Stimulated activated CD8-positive, alpha-beta memory T cell treated with anti-CD3 and anti-CD28 coated beads, Interleukin-12 subunit alpha, Interleukin-12 subunit beta, amount 100 ng/mL, for 1 hour (primary cell): ENCODE measurements at regions not wholly inside any gene's neighbourhood (a gene's known extent, or its start where the extent isn't known, plus 50 kb on each side); places are given as distances from the start of the nearest gene placed in this dataset.
"Not testable (repeated sequence)": the region's sequence is repeated elsewhere in the genome, so short reads cannot be mapped to it uniquely, and the experiment has no call there.

ENCODE experiments used
- DNase-seq: peaks from one replicate; pipeline ENCODE4 v3.0.0-alpha.2; 2020; ENCODE audit warnings: low read depth

DNA sequence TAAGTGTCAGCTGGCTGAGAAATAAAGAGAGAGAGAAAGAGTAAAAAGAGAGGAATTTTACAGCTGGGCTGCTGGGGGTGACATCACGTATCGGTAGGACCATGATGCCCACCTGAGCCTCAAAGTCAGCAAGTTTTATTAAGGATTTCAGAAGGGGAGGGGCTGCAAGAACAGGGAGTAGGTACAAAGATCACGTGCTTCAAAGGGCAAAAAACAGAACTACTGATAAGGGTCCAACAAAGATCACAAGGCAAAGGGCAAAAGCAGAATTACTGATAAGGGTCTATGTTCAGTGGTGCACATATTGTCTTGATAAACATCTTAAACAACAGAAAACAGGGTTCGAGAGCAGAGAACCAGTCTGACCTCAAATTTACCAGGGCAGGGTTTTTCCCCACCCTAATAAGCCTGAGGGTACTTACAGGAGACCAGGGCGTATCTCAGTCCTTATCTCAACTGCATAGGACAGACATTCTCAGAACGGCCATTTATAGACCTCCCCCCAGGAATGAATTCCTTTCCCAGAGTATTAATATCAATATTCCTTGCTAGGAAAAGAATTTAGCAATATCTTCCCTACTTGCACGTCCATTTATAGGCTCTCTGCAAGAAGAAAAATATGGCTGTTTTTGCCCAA lies 128.3 kb upstream of the PZP start:
- not testable (repeated sequence) for DNase-seq

DNA sequence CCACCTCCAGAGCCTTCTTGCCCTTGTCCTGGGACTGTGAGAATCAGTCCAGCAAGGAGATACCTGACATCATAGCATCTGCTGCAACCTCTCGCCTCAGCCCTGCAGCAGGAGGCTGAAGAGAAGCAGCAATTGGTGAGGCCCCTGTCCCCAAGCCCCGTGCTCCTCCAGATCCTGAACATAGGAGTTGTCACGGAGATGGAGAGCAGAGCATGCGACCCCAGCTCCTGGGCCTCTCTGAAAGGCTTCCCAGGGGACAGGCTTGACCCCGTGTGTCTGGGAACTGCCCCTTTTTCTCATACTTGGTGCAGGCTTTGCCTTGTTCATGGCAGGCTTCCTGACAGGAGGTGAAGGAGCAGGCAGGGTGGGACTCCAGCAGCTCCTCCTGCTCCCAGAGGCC lies 127.7 kb upstream of the PZP start:
- no peak for DNase-seq

DNA sequence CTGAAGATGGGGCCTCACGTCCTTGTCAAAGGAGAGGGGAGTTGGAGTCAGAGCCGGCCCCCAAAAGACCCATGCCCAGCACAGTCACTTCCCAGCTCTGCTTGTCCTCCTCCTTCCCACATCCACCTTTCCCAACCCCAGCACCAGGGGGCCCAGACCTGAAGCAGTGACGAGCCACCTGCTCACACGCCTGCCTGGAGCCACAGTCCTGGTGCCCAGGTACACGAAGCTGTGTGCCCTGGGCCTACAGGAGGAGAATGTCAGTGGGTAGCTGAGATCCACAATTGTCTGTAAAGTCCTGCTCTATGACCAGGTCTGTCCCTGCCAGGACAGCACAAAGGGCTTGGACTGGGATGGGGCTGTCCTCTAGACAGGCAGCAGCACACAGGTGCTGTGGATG lies 126.8 kb upstream of the PZP start:
- no peak for DNase-seq

DNA sequence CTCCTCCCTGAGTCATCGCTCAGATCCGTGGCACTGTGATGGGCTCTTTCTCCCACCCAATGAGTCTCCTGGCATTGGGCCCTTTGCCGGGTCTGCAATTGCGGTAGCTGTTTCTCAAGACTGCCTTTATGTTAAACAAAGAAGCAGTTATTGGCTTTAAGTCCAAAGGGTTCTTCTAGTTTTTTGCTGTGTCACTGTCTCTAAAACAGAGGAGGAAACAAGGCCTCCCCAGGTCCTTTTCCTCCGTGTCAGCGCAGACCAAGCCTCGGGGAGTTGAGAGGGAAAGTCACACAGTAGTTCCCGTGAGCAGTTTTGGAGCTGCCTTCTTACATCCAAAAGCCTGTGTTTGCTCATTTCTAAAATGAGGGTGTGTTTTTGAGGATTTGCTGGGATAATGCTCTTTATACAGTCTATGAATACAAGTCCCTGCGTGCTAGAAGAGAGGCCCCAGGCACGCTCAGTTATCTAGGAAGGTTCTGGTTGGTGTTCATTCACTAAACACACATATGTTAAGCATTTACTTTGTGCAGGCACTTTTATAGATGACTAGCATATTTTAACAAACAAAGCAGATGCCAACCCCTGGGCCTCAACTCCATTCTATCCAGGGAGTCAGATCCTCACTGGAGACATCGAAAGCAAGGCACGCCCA lies 126.0 kb upstream of the PZP start:
- DNase-seq = no peak

DNA sequence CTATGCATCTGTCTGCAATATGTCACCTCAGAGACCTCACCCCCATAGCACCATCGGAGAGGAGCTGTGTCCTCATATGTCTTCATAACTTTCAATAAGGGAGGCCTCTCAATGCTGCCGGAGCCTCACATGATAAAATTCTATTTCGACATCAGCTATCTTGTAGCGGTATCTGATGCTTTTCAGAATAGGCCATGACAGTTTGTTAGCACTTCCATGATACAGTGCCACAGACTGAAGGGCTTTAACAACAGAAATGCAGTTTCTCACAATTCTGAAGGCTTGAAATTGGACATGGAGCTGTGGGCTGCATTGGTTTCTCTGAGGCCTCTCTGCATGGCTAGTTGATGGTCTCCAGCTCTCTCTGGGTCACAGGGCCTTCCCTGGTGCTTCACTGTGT lies 125.0 kb upstream of the PZP start:
- no peak for DNase-seq

DNA sequence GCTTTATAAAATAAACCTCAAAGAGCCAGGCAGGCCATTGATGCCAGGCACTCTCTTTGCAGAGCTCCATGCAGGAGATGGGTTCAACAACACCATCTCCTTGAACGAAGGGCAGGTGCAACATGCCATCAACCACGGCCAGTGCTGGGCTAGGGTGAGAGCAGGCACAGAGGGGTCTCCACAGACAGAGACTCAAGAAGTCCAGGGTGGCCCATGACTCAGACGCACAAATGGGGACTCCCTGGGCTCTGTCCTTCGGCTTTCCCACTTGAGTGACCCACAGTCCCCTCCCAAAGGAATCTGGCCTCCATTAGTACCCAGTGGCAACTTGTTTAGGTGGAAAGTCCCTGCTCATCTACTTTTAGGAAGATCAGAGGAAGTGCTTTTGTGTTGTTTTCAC lies 124.4 kb upstream of the PZP start:
- no peak for DNase-seq

DNA sequence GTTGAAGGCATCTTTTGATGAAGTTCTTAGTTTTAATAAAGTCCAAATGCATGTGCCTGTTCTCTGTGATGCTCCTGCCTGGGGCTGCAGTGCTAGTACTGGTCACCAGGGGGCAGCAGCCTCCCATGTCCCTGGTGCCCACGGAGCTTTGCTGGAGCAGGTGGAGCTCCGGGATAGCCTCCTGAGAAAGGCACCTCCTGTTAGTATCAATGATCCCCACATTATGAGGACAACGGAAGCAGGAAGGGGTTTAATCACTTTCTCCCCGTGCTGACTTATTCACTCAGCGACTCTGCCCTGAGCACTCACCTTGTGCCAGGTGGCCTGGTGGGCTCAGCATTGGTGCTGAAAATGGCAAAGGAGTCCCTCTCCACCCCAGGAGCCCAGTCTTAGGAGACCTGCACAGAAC lies 123.0 kb upstream of the PZP start:
- DNase-seq = peak; percentile 56

DNA sequence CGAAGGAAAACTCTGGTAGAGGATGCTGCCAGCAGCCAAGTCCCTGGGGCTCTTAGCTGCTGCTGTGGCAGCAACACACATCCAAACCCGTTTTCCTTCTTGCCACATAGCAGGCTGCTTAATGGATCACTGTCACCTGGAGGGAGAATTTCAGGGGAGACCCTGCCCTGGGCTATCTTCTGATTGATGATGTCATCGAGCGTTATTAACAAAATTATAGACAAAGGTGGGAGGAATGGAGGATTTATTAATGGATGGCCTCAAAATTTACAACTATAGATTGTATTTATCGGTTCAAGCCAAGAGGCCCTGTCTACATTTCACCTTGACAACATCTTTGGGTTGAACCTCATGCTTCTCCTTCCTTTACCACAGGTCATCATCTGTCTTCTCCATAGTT lies 120.8 kb upstream of the PZP start:
- no peak for DNase-seq

DNA sequence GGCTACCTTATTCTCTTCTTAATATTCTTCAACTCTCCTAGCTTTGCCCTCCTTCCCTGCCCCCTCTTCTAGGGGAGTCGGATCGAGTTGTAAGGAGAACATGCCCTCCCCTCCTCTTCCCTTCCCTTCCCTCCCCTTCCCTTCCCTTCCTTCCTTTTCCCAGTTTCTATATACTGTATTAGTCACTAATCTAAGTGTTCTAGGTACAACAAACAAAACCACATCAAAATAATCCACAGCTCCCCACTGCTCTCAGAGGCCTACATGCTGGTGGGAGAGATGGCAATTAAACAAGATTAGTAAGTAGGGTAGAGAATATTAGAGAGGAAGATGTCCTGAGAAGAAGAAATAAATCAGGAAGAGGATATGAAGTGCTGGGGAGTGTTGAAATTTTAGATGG lies 119.9 kb upstream of the PZP start:
- no peak for DNase-seq

DNA sequence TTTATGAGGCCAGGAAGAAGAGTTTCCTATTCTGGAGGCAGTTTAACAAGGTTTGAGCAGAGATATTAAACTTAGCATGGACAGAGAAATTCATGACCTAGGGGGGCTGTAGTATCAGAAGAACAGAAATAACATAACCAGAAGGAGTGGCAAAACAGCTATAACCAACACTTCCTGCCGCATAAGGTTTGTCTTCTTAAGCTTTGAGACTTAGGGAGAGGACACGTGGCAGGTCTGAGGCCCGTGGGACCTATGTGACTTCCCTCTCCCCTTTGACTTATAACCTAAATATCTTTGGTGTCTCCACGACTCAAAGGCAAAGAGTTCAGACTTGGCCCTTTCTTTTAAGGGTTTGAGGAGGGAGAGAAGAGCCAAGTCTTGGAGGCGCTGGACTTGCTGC lies 119.1 kb upstream of the PZP start:
- no peak for DNase-seq

DNA sequence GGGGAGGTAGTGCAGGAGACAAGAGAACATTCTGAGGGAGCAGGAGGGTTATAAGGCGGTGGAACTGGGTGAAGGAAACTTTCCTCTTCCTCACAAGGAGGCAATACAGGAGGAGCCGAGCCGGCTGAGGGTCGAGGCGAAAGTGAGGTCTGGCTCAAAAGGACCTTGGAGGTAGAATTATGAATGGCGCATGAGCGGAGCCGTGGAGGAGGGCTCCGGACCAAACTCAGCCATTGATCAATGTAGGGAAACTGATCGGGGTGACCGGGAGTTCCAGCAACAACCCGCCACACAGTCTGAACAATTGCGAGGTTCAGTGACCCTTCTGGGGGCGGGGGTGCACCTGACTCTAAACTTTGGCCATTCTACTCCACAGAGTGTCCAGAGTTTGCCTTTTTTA lies 118.7 kb upstream of the PZP start:
- not testable (repeated sequence) for DNase-seq

DNA sequence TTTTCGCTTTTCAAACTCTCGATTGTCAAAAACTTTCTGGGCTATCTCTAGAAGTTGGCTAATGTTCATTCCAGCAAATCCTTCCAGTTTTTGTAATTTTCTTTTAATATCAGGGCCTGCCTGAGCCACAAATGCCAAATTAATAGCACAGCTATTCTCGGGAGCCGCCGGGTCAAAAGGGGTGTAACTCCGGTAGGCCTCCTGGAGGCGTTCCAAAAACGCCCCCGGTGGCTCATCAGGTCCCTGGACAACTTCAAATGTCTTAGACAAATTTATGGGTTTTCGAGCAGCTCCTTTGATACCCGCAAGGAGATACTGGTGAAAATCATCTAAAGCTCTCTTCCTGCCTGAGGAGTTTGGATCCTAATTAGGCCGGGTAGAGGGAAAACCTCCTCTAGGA lies 117.9 kb upstream of the PZP start:
- DNase-seq = no peak

DNA sequence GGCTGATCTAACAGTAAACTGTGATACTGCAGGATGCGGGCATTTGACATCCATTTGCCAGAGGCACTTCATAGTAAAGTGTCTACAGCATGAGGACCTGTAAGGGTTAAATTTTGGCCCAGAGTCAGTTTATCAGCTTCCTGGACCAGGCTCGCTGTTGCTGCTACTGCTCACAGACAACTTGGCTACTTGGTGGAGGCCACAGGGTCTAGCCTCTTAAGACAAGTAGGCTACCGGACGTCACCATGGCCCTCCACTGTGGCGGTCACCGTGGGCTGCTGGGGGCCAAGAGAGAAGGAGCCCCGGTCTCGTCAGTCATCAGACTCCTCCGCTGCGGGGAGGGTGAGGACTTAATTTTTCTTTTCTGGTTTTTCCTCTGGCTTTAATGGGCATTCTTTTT lies 117.3 kb upstream of the PZP start:
- no peak for DNase-seq

DNA sequence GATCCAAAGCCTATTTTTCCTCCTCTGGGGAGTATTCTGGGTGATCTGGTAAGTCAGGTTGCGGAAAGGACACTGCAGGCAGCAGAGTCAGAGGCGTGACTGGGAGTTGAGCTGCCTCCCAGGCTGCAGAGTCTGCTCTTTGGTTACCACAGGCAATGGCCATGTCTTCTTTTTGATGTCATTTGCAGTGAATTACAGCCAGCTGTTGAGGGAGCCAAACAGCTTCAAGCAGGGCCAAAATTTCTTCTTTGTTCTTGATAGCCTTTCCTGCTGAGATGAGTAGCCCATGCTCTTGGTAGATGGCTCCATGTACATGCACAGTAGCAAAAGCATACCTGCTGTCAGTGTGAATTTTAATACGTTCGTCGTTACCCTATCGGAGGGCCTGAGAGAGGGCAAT lies 116.6 kb upstream of the PZP start:
- DNase-seq = no peak

DNA sequence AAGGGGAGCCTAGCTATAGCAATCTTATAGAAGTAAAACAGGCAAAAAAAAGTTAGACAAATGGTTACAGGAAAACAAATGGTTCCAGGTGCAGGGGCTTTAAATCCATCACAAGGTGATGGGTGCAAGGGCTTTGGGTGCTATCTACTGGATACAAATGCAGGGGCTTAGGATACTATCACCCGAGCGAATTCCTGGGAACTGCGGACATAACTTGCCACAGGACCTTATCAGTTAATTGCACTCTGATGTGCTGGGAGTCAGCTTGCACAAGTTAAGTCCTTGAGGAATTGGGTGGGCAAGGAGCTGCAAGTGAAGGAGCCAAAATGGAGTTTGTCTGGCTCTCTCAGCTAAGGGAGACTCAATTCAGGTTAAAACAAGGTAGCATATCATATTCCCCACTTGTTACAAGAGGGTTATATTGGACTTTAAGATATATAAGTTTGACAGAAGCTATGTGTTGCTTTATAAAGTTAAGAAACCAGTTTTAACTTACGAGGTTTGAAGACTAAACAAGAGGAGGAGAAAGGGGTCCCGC lies 115.0 kb upstream of the PZP start:
- DNase-seq = no peak

DNA sequence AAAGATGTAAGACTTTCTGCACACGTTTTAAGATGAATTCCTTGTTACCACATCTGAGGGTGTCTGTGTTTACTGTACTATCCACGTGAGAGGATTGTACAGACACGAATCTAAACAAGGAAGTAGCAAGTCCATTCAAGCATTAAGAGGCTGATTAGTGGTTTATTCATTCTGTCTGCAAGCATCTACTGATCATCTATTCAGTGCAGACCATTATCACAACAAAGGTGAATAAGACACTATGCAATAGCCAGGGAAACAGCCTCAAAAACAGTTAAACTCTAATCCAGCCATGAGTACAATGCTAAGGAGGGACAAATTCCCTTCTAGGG lies 111.6 kb upstream of the PZP start:
- DNase-seq = no peak

DNA sequence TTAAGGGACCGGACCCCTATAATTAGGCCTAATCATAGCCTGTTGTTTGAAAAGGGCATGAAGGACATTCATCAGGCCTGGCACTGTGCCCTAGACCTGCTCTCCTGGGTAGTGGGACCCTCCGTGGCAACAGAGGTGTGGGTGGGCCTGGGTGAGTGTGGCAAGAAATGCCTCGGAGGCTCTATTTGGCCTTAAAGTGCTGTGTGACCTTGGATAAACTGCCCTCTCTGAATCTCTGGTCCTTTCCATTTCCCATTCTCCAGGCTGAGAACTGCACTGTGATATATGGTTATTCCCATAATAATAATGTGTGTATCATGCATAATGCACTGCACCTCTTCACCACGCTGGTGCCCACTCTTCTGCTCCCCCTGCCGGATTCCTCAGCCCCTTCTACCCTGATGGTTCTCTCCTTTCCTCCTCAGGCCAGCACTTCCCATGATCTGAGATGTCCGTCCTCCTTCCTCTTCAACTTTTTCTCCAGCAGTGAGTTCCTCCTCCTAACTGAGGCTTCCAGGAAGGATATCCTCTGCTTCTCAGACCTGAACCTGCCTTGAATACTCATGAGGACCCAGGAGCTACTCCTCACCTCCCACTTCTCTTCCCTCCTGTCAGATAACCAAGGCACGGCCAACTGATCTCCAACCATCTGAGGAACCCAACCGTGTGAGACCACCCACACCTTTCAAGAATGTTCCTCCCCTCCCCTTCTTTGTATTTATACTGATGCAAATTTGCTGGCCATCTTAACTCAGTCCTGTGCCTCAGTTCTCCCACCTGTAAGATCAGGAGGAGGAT lies 111.0 kb upstream of the PZP start:
- DNase-seq = no peak

DNA sequence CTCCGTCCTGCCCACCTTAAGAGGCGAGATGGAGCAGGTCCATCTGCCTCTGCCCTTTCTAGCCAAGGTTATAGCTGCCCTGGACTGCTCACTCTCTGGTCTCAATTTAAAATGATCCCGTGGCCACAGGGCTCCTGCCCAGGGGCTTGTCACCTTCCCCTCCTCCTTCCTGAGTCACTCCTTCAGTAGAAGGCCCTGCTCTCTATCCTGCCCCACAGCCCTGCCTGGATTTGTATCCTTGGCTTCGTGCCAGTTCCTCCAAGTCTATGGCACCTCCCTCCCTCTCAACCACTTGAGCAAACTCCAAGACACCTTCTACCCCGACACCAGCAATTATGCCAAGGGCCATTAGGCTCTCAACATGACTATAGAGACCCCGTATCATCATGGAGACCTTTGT lies 105.3 kb upstream of the PZP start:
- DNase-seq = not testable (repeated sequence)

DNA sequence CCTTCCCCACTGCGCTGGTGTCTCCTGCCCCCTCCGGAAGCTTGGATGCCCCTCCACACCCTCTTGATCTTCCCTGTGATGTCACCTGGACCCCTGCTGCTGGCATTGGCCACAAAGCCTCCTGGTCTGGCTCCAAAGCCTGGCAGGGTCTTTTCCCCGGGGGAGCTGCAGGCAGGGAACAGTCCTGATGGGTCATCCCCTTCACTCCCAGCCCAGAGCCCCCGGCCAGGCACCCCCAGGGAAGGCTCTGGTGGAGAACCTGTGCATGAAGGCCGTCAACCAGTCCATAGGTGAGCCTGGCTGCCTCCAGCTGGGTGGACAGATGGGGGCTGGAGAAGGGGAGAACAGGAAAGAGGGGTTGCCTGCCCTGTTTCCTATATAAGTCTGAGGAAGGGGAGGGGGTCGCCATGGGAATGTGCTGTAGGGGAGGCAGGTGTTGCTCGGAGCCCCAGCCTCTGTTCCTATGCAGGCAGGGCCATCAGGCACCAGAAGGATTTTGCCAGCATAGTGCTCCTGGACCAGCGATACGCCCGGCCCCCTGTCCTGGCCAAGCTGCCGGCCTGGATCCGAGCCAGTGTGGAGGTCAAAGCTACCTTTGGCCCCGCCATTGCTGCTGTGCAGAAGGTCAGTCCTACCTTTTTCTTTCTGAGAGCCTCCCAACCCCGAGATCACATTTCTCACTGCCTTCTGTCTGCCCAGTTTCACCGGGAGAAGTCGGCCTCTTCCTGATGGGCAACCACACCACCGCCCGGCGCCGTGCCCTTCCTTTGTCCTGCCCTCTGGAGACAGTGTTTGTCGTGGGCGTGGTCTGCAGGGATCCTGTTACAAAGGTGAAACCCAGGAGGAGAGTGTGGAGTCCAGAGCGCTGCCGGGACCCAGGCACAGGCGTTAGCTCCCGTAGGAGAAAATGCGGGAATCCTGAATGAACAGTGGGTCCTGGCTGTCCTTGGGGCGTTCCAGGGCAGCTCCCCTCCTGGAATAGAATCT lies 104.5 kb upstream of the PZP start:
- not testable (repeated sequence) for DNase-seq

DNA sequence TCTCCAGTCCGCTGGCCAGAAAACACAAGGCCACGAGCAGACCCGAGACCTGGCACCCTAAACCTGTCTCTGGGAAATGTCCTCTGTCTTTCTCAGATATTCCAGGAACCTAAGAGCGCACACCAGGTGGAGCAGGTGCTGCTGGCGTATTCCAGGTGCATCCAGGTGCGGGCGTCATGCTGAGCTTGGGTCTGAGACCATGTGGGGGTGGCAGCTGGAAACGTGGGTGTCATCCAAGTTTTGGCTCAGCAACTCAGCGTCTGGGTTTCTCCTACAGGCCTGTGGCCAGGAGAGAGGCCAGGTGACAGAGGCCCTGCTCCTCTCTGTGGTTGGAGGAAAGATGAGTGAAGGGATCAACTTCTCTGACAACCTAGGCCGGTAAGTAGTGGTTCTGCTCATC lies 103.3 kb upstream of the PZP start:
- not testable (repeated sequence) for DNase-seq

DNA sequence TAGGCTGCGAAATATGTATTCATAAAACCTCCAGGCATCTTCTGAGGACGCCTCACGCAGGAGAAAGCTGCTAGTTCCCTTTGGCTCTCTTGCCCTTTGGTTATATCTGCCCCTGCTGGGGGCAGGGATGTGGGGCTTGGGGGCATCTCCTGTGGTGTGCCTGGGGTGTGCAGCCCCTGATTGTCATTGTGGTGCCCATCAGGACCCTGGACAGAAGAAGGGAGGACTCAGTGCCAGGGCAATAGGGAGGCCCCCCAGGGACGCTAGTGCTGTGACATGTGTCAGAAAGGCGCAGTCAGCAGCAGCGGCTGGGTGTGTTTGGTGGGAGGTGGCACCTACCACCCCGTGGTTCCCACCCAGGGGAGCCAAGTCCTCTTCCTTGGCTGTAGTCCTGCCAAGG lies 102.5 kb upstream of the PZP start:
- DNase-seq = not testable (repeated sequence)

DNA sequence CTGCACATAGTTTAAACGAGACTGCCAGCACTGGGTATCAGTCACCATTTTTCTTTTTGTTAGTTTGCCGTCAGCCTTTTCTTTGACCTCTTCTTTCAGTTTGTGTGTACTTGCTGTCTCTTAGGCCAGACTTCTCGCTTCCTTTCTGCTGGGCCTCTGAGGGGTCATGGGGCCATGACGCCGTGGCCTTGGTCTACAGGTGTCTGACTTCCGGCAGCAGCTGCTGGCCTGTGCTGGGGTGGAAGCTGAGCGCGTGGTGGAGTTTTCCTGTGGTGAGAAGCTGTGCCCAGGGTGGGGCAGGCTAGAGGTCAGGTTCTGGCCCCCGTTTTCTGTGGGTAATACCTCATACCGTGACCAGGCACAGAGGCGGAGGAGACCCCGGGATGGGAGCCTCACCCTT lies 101.6 kb upstream of the PZP start:
- not testable (repeated sequence) for DNase-seq
